ENCODE measurements at regions not wholly inside any gene's neighbourhood (a gene's known extent, or its start where the extent isn't known, plus 50 kb on each side); places are given as distances from the start of the nearest gene placed in this dataset.

- TF ChIP-seq RELB (IDR thresholded peaks at IDR 0.05; ENCODE audit: low read depth) = no peak
These were observed 247.5 kb downstream of the MTERF1 start (continued) for GRCh38 chr7:91633013-91633441.

- TF ChIP-seq CEBPB (IDR thresholded peaks at IDR 0.05; ENCODE audit: borderline replicate concordance in 1 of 2, low read depth in 2 of 2, low read length in 2 of 2) (no peak), PKNOX1 (IDR thresholded peaks at IDR 0.05) (no peak), SMAD1 (IDR thresholded peaks at IDR 0.05; ENCODE audit: low read depth, partially characterized antibody) (no peak)
- Histone ChIP-seq H3K36me3 (ENCODE audit: control insufficient read depth in 2 of 2, insufficient read depth in 2 of 2, low read length in 1 of 2) (no peaks in the 10 kb centered on the region), H3K27me3 (replicated peaks in 1 of 2; ENCODE audit: control insufficient read depth in 2 of 2, insufficient read depth in 2 of 2, low read length in 1 of 2) (no peaks in the 10 kb centered on the region), H3K79me2 (ENCODE audit: control insufficient read depth, insufficient read depth, low read length) (no peaks in the 10 kb centered on the region), H3K9me3 (replicated peaks; ENCODE audit: control insufficient read depth, insufficient read depth, low read length) (no peaks in the 10 kb centered on the region), H4K20me1 (ENCODE audit: control insufficient read depth, insufficient read depth) (no peaks in the 10 kb centered on the region), H3K4me2 (ENCODE audit: control insufficient read depth, insufficient read depth) (no peak overlapping the region), H2AFZ (ENCODE audit: control insufficient read depth, low read depth, low read length) (no peak overlapping the region), H3K9ac (ENCODE audit: control insufficient read depth, insufficient read depth, low read length) (no peak overlapping the region), H3K27ac (ENCODE audit: control insufficient read depth, insufficient read depth) (no peak overlapping the region), H3K4me1 (ENCODE audit: control insufficient read depth, insufficient read depth, low read length) (no peaks in the 10 kb centered on the region), H3K4me3 (no peak overlapping the region)
- BruUV-seq (replicated peaks) = no TSS peak
- intact Hi-C loops (cut with micrococcal nuclease; ENCODE audit: unreplicated experiment) (no loop called here), in situ Hi-C loops (cut with MboI) (loop anchor here (5.0 kb wide), 1 partner anchor 547 kb away; no protein-coding TSS in a partner anchor)
- ChIA-PET POLR2A (no interaction called here), RAD21 (ENCODE audit: unreplicated experiment) (interaction anchor here (1.4 kb wide), 1 partner anchor 702 kb away, joined by 3 read pairs; no protein-coding TSS in a partner anchor), SMC1A (ENCODE audit: uncharacterized antibody, unreplicated experiment) (no interaction called here), CTCF (interaction anchor here (1.0 kb wide), 1 partner anchor 1180 kb away, joined by 3 read pairs; no protein-coding TSS in a partner anchor)
- DNase-seq (ENCODE audit: low read depth, low spot score) = no peak
- 32% methylated on average over 3 of the region's 3 CpGs for WGBS (ENCODE audit: insufficient coverage, insufficient replicate concordance, low lambda C conversion rate, missing lambda C conversion rate)
- FAIRE-seq = no peak
- no peak for ATAC-seq
These were observed 245.9 kb downstream of the MTERF1 start for GRCh38 chr7:91634485-91635177.
